Panc1 (cell line): ENCODE measurements at regions not wholly inside any gene's neighbourhood (a gene's known extent, or its start where the extent isn't known, plus 50 kb on each side); places are given as distances from the start of the nearest gene placed in this dataset.

Source experiments
- ATAC-seq: fragments of 200-7000 bp; cut with Tn5 transposase; 2 replicates; pipeline ENCODE4 v1.9.1; 2020; ENCODE audit warnings: mild to moderate bottlenecking, moderate library complexity
- BruUV-seq: library from RNA; stranded (reverse); fragments of 400-500 nt; replicated peaks from 2 replicates; lab custom pipeline; 2021; lab: Mats Ljungman, UMichigan
- CTCF ChIA-PET: fragments of 300-600 bp; sonication (Branson Sonifier 250); formaldehyde crosslinking; loops from one replicate; lab custom pipeline; 2022; ENCODE audit warnings: antibody characterized with exemption; lab: Charles Lee
- POLR2A ChIA-PET: fragments of 300-600 bp; sonication (Branson Sonifier 250); formaldehyde crosslinking; loops from one replicate; lab custom pipeline; 2022; ENCODE audit warnings: antibody characterized with exemption; lab: Charles Lee
- DNase-seq: peaks from one replicate; pipeline ENCODE4 v3.0.0-alpha.2; 2010; ENCODE audit warnings: low read depth, low spot score
- H3K27ac ChIP-seq: 2 replicates; pipeline ENCODE4 v1.5.1; 2011; ENCODE audit warnings: mild to moderate bottlenecking, low read length, inconsistent platforms
- H3K27me3 ChIP-seq: fragments of 200-500 bp; sonication (Bioruptor generic); 2 replicates; pipeline ENCODE4 v1.6.0; 2014; ENCODE audit warnings: low read length, inconsistent platforms; ENCODE audit not compliant: control insufficient read depth, insufficient read depth
- H3K36me3 ChIP-seq: fragments of 200-500 bp; sonication (Bioruptor generic); 2 replicates; pipeline ENCODE4 v1.5.1; 2014; ENCODE audit warnings: inconsistent platforms, mild to moderate bottlenecking, low read length, moderate library complexity; ENCODE audit not compliant: control insufficient read depth, insufficient read depth
- H3K4me1 ChIP-seq: 2 replicates; pipeline ENCODE4 v1.5.1; 2011; ENCODE audit warnings: inconsistent platforms, mild to moderate bottlenecking, low read length, moderate library complexity; ENCODE audit not compliant: control insufficient read depth, insufficient read depth
- H3K4me3 ChIP-seq, 2 experiments: 2 replicates each; pipeline ENCODE4 v1.5.1; 2011 to 2012; ENCODE audit warnings: low read depth in 2 of 2, low read length in 2 of 2, mild to moderate bottlenecking in 2 of 2, inconsistent platforms in 1 of 2, moderate library complexity in 1 of 2
- H3K9me3 ChIP-seq: fragments of 200-500 bp; sonication (Bioruptor generic); 2 replicates; pipeline ENCODE4 v1.5.1; 2014; ENCODE audit warnings: low read depth, mild to moderate bottlenecking, inconsistent platforms, low read length, moderate library complexity; ENCODE audit not compliant: control insufficient read depth, insufficient read depth
- CTCF ChIP-seq: fragments of 450-650 bp; IDR thresholded peaks from 2 replicates; pipeline ENCODE4 v1.5.1; 2017; ENCODE audit warnings: mild to moderate bottlenecking
- POLR2AphosphoS5 ChIP-seq: IDR thresholded peaks from 2 replicates; pipeline ENCODE4 v1.6.1; 2012; ENCODE audit warnings: mild to moderate bottlenecking, low read depth, low read length, moderate library complexity
- SIN3A ChIP-seq: IDR thresholded peaks from 2 replicates; pipeline ENCODE4 v1.6.1; 2012; ENCODE audit warnings: low read depth, mild to moderate bottlenecking, low read length, moderate library complexity, borderline replicate concordance; ENCODE audit not compliant: insufficient read depth
- TCF7L2 ChIP-seq: IDR thresholded peaks from 2 replicates; pipeline ENCODE4 v1.6.1; 2011; ENCODE audit warnings: mild to moderate bottlenecking, low read depth, low read length, inconsistent platforms
- in situ Hi-C: cut with HindIII; loops from 2 replicates; pipeline ENCODE4 v1.10.0; 2016; ENCODE audit warnings: low sequenced_read_pairs, low pct_unique_long_range_greater_than_20kb
- intact Hi-C: fragments of 100-400 bp; cut with micrococcal nuclease; formaldehyde crosslinking; loops from one replicate; pipeline ENCODE4 v1.10.0; 2022; ENCODE audit not compliant: unreplicated experiment
- TF ChIP-seq, protein P1 (sequence below), 2 experiments: IDR thresholded peaks; 2 replicates each; pipeline ENCODE4 v1.6.1; 2011 to 2012; ENCODE audit warnings: low read depth in 2 of 2, control low read depth in 1 of 2, low read length in 1 of 2, mild to moderate bottlenecking in 1 of 2, moderate library complexity in 1 of 2; ENCODE audit not compliant: insufficient read depth in 1 of 2

DNA sequence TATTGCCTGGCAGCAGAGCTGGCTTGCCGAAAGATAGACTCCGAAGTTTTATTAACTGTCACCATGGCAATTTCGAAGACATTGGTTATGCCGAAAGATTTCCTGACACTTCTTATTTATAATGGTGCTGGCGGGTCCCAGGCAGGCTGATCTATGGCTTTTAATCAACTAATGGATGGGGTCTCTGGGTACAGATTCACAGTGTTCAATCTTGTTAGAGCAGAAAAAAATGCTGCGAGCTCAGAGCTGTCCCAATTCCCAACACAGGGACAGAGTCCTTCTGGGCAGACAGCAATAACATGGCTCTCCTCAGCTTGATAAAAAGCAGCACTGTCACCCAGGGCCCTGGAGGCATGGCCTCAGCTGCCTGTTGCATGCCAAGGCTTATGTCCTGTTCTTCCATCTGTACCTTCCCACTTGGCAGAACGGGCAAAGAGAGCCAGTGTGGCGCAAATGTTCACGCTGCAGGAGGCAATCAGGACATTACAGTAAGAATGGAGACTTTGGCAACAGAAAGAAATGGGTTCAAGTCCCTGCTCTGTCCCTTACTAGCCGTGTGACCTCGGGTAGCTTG, 228.2 kb upstream of the PWP1 start:
- ChIA-PET CTCF (no interaction called here), POLR2A (no interaction called here)

DNA sequence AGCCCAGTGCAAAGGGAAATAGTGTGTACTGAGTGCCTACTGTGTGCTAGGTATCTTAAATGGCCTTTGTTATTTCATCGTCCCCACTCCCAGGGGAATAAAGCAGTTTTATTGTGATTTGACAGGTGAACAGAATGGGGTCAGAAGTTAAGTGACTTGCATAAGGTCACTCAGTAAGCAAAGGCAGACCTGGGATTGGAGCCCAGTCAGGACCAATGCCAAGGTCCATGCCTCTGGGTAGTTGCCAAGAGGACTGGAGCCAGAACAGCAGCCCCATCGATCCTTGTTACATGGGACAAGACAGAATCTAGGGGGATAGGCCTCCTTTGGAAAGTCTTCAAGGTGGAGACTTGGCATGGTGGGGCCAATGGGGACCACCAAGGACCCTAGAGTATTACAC, 227.4 kb upstream of the PWP1 start:
- intact Hi-C loops: no loop called here
- no peaks in the 10 kb centered on the region for H3K4me1 ChIP-seq
- POLR2A ChIA-PET: no interaction called here
- TF ChIP-seq, protein P1, sequence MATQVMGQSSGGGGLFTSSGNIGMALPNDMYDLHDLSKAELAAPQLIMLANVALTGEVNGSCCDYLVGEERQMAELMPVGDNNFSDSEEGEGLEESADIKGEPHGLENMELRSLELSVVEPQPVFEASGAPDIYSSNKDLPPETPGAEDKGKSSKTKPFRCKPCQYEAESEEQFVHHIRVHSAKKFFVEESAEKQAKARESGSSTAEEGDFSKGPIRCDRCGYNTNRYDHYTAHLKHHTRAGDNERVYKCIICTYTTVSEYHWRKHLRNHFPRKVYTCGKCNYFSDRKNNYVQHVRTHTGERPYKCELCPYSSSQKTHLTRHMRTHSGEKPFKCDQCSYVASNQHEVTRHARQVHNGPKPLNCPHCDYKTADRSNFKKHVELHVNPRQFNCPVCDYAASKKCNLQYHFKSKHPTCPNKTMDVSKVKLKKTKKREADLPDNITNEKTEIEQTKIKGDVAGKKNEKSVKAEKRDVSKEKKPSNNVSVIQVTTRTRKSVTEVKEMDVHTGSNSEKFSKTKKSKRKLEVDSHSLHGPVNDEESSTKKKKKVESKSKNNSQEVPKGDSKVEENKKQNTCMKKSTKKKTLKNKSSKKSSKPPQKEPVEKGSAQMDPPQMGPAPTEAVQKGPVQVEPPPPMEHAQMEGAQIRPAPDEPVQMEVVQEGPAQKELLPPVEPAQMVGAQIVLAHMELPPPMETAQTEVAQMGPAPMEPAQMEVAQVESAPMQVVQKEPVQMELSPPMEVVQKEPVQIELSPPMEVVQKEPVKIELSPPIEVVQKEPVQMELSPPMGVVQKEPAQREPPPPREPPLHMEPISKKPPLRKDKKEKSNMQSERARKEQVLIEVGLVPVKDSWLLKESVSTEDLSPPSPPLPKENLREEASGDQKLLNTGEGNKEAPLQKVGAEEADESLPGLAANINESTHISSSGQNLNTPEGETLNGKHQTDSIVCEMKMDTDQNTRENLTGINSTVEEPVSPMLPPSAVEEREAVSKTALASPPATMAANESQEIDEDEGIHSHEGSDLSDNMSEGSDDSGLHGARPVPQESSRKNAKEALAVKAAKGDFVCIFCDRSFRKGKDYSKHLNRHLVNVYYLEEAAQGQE (IDR thresholded peaks at IDR 0.05; ENCODE audit: insufficient read depth in 1 of 2, low read depth in 2 of 2, low read length in 1 of 2): no peak
- no peak for TF ChIP-seq CTCF
- TF ChIP-seq TCF7L2: no peak
- no peak for TF ChIP-seq SIN3A
- TF ChIP-seq POLR2AphosphoS5: no peak
- in situ Hi-C loops: no loop called here
- no peaks in the 10 kb centered on the region for H3K9me3 ChIP-seq
- no TSS peak for BruUV-seq
- H3K27me3 ChIP-seq: no peaks in the 10 kb centered on the region
- no peak overlapping the region for H3K4me3 ChIP-seq
- ATAC-seq (no peak), DNase-seq (no peak)
- H3K36me3 ChIP-seq: no peaks in the 10 kb centered on the region
- H3K27ac ChIP-seq: no peak overlapping the region
- CTCF ChIA-PET: no interaction called here

More for the DNA sequence above, 228.2 kb upstream of the PWP1 start:
- intact Hi-C loops (no loop called here), in situ Hi-C loops (no loop called here)
- ATAC-seq: no peak
- TF ChIP-seq CTCF (no peak), SIN3A (no peak), TCF7L2 (no peak), POLR2AphosphoS5 (no peak)
- TF ChIP-seq, protein P1 (IDR thresholded peaks at IDR 0.05; ENCODE audit: insufficient read depth in 1 of 2, low read depth in 2 of 2, low read length in 1 of 2): no peak
- Histone ChIP-seq H3K36me3 (no peaks in the 10 kb centered on the region), H3K4me3 (no peak overlapping the region), H3K4me1 (no peaks in the 10 kb centered on the region), H3K27me3 (no peaks in the 10 kb centered on the region), H3K9me3 (no peaks in the 10 kb centered on the region), H3K27ac (no peak overlapping the region)
- DNase-seq: no peak
- no TSS peak for BruUV-seq
